GM19043 (cell line): ENCODE measurements at regions not wholly inside any gene's neighbourhood (a gene's known extent, or its start where the extent isn't known, plus 50 kb on each side); places are given as distances from the start of the nearest gene placed in this dataset.
"Not testable (repeated sequence)": the region's sequence is repeated elsewhere in the genome, so short reads cannot be mapped to it uniquely, and the experiment has no call there.

Experiments used
- ATAC-seq: cut with Tn5 transposase; IDR thresholded peaks from one replicate; pipeline ENCODE4 v1.9.1; 2021; ENCODE audit warnings: low read depth; ENCODE audit not compliant: unreplicated experiment

DNA sequence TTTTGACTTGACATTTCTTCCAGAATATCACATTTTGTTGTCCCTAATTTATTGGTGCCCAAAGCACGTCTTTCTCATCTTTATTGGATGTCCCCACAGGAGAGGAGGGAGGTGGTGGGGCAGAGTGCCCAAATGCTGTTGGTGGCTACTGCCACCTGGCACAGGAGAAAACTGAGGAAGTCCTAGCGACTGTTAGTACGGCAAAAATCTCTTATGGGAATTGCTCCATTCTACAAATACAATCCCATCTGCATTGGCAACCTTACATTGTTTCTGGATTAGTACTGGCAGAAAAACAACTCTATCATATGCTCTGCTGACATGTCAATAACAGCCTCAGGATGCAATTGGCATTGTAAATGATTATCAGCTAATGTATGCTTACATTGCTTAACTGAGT, 235.4 kb upstream of the IRAK1BP1 start:
- ATAC-seq: no peak

DNA sequence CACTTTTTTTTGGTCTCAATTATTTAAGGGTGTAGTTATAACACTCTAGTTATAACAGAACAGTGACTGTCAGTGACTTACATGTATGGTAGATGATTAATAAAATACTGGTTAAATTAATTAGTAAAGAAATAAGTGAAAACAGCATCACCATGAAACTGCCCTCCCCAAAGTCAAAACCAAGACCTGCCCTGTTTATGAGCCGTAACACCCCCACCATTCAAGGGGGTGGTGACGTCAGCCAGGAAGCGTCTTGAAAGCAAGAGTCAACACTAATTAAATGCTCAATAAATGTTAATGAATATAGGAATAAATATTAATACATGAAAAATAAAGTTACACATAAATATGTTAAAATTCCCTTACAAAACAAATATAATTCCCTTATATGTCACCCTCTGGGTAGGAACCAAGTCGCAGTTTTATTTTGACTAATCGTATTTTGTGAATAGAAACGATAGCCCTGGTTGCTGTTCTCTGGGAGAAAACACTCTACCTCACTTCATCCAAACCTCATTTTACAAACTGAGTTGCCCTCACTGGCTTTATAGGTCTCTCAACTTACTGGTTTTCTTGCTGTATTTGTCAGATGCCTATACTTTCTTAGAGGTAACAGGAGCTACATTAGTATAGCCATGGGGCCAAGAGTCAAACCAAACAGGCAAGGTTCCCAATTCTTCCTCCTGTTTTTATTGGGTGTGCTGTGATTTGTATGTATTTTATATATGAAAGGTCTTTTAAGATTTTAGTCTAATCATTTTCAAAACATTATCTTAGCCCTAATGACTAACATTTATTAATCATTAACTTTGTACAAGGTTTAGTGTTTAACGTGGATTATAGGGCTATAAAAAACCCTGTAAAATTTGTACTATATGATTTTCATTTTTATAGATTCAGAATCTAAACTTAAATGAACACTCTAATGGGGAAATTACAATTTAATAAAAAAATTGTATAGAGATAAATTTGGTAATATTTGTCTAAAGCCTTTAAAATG, 227.9 kb upstream of the IRAK1BP1 start:
- no peak for ATAC-seq

DNA sequence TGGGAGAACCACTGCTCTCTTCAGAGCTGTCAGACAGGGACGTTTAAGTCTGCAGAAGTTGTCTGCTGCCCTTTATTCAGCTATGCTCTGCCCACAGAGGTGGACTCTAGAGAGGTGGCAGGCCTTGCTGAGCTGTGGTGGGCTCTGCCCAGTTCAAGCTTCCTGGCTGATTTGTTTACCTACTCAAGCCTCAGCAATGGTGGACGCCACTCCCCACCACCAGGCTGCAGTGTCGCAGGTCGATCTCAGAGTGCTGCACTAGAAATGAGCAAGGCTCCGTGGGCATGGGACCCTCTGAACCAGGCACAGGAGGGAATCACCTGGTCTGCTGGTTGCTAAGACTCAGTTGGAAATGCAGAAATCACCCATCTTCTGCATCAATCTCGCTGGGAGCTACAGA, 223.4 kb upstream of the IRAK1BP1 start:
- ATAC-seq: not testable (repeated sequence)

GRCh38 chr6:78646542-78647415, 220.6 kb upstream of the IRAK1BP1 start:
- ATAC-seq: not testable (repeated sequence)

- ATAC-seq: not testable (repeated sequence)
Measured at GRCh38 chr6:78665819-78666218, 201.5 kb upstream of the IRAK1BP1 start.

- no peak for ATAC-seq
Measured at GRCh38 chr6:78666764-78667163, 200.6 kb upstream of the IRAK1BP1 start.

GRCh38 chr6:78670156-78670555, 197.2 kb upstream of the IRAK1BP1 start:
- ATAC-seq: no peak

- ATAC-seq: no peak
Measured at GRCh38 chr6:78670802-78671201, 196.5 kb upstream of the IRAK1BP1 start.

- not testable (repeated sequence) for ATAC-seq
Measured at GRCh38 chr6:78676069-78677007, 191.0 kb upstream of the IRAK1BP1 start.

GRCh38 chr6:78688668-78689067, 178.7 kb upstream of the IRAK1BP1 start:
- no peak for ATAC-seq

GRCh38 chr6:78693835-78694234, 173.5 kb upstream of the IRAK1BP1 start:
- no peak for ATAC-seq

GRCh38 chr6:78694628-78695027, 172.7 kb upstream of the IRAK1BP1 start:
- not testable (repeated sequence) for ATAC-seq

- no peak for ATAC-seq
Measured at GRCh38 chr6:78700991-78701390, 166.4 kb upstream of the IRAK1BP1 start.

DNA sequence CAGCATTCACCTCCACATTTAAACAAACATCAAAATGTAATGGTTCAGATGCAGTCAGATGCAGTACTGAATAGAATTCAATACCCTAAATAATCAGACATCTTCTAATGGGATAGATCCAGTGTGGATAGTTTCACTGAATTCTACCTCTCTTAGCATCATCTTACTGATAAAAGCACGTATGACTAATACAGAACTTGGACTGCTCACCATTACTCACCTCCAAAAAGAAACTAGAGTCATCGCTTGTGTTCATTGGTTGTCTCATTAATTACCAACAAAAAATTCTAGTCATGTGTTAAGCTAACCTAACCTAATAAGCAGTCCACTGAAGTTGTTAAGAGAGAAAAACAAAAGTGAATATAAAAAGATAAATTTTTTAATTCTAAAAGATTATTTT, 165.9 kb upstream of the IRAK1BP1 start:
- ATAC-seq: no peak

DNA sequence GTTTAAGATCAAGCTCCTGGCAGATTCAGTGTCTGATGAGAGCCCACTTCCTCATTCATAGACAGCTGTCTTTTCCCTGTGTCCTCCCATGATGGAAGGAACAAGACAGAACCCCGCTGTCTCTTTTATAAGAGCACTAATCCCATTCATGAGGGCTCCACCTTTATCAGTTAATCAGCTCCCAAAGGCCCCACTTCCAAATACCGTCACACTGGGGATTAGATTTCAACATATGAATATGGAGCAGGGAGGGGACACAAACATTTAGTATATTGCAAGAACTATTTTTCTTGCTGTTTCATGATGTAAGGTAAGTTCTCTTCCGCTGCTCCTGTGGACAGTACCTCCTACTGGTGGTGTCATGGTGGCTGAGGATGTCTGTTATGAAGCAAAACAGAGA, 158.3 kb upstream of the IRAK1BP1 start:
- ATAC-seq: no peak

- ATAC-seq: no peak
Measured at GRCh38 chr6:78713564-78713963, 153.8 kb upstream of the IRAK1BP1 start.

GRCh38 chr6:78744144-78744543, 123.2 kb upstream of the IRAK1BP1 start:
- no peak for ATAC-seq

- no peak for ATAC-seq
Measured at GRCh38 chr6:78746457-78746856, 120.9 kb upstream of the IRAK1BP1 start.

DNA sequence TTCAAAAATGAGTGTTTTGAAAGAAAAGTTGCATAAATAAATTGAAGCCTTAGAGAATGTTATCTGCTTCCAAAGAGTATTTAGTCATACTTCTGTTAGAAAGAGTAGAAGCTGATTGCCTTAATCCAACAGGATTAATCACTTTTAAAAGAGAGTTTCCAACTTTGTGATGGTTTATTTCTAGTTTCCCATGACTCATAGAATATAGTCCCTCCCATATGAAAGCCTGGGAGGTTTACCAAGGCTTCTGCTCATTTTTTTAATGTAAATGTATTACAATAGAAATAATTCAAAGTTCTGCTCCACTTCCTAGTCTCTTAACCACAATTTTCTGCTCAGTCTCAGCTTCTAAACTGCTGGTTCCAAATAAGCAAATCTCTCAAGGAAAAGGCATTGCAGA, 118.0 kb upstream of the IRAK1BP1 start:
- ATAC-seq: no peak

DNA sequence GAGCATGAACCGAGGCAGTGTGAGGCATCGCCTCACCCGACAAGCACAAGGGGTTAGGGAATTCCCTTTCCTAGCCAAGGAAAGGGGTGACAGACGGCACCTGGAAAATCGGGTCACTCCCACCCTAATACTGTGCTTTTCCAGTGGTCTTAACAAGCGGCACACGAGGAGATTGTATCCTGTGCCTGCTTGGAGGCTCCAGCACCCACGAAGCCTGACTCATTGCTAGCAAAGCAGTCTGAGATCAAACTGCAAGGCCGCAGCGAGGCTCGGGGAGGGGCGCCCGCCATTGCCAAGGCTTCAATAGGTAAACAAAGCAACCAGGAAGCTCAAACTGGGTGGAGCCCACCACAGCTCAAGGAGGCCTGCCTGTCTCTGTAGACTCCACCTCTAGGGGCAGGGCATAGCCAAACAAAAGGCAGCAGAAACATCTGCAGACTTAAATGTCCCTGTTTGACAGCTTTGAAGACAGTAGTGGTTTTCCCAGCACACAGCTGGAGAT, 109.0 kb upstream of the IRAK1BP1 start:
- ATAC-seq: not testable (repeated sequence)
